T1000 (cell line): ENCODE measurements at regions not wholly inside any gene's neighbourhood (a gene's known extent, or its start where the extent isn't known, plus 50 kb on each side); places are given as distances from the start of the nearest gene placed in this dataset.
"Not testable (repeated sequence)": the region's sequence is repeated elsewhere in the genome, so short reads cannot be mapped to it uniquely, and the experiment has no call there.

Source experiments
- DNase-seq: peaks from one replicate; lab custom pipeline; 2025; ENCODE audit warnings: mixed read lengths; lab: John Stamatoyannopoulos, UW

DNA sequence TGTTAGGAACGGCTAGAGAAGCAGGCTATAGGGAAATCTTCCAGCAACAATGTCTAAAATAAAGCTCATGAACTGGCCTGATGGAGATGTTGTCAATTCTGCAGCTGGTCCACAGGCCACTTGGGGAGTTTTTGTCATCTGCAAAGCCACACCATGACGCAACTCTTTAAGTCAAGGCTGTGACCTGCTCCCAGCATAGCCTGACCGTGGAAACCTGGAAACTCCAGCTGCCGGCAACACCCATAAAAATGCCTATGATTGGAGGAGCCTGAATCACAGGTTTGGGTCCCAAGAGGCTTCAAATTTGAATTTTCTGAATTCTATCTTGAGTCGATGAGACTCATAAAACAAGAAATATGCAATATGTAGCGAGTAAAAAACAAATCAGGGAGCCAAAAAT lies 969.2 kb upstream of the PRKX start:
- no peak for DNase-seq

DNA sequence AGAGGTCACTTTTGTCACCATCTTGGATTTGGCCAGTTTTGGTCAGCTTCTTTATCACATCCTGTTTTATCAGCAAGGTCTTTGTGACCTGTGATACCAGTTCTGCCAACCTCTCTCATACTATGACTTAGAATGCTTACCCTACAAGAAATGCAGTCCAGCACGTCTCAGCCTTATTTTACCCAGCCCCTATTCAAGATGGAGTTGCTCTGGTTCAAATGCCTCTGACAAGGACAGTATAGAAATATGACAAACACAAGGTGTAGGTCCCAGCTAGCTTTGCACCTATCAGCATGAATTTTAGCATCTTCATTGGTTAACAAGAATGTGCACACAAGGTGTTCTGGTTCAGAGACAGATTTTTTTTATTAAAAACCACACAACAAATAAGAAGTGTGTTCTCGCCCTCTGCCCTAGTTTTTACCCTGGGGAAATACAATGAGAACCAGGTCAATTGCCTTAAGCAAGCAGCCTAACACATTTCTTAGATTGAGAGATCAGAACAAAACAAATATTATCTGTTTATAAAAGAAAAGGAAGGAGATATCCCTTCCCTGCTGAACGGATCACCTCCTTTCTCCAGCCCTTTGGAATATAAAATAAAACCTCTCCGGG lies 962.3 kb upstream of the PRKX start:
- DNase-seq: no peak

DNA sequence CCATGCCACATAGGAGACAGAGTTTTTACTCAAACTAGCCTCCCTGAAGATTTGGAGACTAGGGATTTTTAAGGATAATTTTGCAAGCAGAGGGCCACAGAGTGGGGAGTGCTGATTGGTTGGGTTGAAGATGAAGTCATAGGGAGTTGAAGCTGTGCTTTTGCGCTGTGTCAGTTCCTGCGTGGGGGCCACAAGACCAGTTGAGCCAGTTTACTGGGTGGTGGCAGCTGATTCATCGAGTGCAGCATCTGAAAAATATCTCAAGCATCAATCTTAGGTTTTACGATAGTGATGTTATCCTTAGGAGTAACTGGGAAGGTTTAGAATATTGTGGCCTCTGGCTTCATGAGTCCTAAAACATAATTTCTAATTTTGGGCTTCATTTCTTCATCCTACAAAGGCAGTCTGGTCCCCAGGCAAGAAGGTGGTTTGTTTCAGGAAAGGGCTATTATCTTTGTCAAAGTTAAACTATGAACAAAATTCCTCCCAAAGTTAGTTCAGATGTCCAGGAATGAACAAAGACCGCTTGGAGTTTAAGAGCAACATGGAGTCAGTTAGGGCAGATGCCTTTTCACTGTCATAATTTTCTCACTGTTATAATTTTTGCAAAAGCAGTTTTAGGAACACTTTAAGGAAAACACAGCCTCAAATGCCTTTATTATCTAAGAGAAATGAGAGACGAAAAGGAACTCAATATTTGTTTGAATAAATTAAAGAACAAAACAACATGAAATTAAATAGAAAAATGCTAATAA lies 960.8 kb upstream of the PRKX start:
- DNase-seq: no peak

DNA sequence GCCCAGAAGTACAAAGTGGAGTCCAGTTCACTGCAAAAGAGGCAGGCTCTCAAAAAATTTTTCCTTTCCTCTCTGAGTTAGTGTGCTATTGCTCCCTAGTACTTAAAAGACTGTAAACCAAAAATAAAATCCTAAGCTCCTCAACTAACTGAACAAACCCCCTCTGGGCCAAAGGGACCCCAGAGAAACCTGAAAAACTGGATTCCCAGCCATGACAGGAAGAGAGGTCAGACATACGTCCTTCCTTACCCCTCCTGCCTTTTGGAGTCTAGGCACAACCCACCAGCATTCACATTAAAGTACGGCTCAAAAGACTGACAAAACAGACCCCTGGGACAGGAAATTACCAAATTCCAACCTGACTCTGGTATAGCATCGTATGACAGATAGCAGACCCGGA lies 957.9 kb upstream of the PRKX start:
- no peak for DNase-seq

DNA sequence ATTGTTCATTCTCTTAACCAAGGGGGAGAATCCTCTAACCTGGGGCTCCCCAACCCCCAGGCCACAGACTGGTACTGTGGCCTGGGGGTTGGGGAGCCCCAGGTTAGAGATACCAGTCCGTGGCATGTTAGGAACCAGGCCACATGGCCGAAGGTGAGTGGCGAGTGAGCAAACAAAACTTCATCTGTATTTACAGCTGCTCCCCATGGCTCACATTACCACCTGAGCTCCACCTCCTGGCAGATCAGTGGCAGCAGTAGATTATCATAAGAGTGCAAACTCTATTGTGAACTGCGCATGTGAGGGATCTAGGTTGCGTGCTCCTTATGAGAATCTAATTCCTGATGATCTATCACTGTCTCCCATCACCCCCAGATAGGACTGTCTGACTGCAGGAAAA lies 957.2 kb upstream of the PRKX start:
- no peak for DNase-seq

DNA sequence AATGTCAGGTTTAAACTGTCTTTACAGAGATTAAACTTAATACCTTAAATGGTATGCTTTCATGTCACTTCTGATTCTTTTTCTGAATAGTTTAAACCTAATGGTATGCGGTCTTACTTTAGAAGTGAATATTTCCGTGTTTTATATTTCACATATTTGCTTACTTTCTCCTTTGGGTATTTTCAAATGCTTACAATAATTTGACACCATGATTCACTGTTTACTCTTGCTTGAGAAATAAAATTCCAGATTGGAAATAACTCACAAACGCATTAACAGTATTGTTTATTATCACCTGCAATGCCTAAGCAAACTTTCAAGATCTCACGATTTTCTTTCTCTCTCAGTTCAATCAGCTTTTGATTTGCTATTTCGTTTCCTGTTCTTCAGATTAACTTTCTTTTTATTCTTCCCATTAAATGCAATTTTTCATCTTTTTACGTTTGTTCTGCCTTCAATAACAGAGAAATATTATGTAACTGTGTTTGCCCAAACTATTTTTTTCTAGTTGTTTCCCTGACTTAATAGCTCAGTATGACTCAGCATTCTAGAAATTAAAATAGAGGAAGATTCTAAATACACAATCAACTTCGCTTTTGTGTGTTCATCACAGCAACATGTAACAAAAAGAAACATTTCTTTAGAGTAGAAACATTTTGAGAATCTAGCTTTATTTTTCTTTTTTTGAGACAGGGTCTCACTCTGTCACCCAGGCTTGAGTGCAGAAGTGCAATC lies 955.5 kb upstream of the PRKX start:
- DNase-seq: no peak

DNA sequence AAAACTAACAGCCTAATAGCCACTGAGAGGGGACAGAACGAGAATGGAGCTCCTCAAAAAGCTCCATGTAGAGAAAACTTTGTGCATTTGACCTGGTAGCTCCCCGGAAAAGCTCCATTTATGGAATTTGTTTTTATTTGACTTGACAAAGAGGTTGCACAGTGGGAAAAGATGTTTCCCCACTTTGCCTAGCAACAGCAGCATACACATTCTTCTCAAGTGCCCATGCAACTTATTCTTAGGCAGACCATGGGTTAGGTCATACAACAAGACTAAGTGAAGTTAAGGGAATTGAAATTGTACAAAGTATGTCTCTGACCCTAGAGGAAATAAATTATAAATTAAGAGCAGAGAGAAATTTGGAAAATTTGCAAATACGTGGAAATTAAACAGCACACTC lies 949.6 kb upstream of the PRKX start:
- no peak for DNase-seq

DNA sequence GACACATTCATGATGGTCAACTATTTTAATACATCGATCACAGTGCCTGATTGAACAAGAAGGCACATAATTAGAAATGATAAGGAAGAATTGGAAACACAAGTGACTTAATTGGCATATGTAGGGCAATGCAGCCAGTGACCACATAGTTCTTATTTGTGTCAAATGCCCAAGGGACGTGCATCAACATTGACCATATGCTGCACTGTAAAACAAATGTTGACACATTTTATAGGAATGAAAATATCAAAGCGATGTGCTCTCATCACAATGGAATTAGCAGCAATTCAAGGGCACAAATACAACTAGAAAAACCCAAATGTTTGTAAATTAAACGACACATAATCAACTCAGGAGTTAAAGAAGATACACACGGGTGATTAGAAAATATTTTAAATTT lies 948.3 kb upstream of the PRKX start:
- no peak for DNase-seq

DNA sequence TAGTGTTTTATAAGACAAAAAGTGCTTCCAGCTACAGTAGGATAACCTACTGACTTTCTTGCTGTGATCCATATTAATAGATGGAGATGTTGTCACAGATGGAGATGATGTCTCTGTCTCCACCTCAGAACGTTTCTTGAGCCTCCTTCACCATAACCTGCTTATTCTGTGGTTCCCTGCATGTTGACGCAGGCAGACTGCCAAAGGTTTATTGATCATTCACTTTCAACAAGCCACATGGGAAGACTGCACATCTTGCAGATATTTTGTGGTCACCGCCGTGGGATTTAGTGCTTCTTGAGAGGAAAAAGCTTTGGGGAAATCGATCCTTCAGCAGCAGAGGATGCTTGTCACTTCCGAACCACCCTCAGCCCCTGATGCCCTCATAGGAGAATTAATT lies 943.0 kb upstream of the PRKX start:
- DNase-seq: peak; percentile 10

DNA sequence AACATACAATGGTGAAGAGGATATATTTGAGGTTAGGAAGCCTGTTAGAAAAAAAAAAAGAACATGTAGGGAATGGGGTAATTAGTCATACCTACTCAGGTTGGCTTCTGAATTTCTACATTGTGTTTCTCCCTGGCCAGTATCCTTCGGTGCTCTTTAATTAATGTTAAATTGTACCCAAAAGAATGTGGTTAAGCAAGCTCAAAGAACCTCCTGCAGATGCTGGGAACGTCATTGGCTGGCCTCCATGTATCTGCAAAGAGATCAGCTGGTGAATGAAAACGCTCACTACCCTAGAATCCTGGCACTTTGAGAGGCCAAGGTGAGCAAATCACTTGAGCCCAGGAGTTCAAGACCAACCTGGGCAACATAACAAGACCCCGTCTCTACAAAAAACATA lies 942.3 kb upstream of the PRKX start:
- DNase-seq: no peak

DNA sequence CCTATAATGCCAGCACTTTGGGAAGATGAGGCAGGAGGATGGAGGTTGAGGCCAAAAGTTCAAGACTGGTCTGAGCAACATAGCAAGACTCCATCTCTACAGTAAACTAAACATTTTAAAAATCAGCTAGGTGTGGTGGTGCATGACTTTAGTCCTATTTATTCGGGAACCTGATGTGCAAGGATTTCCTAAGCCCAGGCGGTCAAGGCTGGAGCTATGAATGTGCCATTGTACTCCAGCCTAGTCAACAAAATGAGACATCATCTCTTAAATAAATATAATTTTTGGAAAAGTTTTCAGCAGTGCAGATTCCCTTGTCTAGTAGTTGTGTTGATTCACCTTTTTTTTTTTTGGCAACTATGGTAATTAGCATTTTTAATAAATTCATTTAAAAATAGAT lies 928.7 kb upstream of the PRKX start:
- no peak for DNase-seq

DNA sequence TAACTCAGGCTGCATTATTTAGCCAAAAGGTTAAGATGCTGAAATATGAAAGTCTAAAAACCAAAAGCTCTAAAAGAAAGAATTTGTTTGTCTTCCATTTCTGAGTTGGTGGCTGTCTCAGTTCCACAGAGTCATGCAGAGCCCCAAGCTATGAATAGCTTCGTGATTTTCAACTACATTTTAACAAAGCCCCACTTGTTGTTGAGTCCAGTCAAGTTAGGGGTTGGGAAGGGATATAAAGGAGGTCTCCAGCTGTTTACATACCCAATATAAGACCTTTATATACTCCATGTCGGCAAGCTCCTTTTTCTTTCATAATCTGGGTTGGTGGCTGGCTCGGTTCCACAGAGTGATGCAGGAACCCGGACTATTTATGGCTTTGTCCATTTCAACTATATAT lies 924.6 kb upstream of the PRKX start:
- no peak for DNase-seq

DNA sequence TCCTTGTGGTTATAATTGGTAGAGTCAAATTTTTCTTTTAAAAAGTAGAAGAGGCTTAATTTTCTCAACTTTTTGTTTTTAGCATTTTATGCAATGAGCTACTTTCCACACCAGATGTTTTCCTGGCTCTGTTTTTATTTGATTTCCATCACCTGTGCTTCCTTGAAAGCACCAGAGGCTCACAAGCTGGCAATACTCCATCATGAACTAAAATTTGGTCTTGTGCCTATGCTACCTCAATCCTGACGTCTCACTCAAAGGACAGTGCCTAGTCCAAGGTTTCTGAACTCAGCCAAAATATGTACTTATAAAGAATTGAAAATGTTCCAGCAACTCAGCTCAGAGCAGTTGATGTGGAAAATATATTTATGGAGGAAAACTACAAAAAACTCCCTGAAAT lies 914.0 kb upstream of the PRKX start:
- no peak for DNase-seq

DNA sequence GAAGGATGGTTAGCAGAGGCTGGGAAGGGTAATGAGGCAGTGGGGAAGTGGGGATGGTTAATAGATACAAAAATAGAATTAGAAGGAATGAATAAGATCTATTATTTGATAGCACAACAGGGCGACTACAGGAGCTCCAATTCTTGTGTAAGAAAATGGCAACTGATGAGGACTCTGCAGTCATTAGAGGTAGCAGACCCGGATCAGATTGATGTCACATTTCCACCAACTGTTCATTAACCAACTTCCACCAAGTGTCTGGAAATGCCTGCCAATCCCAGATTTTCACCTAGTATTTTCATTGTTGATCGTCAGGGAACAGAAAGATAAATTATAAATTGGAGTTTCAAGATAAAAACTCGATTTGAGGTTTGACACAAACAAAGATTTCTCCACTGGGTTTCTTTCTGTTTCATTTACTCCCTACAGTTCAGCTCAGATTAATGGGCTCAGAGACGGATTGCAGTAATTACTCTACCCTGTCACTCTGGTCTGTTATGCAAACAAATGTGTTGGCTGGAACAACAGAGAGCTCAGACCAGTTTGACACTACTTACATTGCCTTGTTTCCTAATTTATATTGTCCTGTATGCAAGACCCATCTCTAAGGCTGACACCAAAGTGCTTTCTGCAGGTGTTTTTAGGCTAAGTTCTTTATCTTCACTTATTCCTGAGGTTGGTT lies 909.2 kb upstream of the PRKX start:
- no peak for DNase-seq

DNA sequence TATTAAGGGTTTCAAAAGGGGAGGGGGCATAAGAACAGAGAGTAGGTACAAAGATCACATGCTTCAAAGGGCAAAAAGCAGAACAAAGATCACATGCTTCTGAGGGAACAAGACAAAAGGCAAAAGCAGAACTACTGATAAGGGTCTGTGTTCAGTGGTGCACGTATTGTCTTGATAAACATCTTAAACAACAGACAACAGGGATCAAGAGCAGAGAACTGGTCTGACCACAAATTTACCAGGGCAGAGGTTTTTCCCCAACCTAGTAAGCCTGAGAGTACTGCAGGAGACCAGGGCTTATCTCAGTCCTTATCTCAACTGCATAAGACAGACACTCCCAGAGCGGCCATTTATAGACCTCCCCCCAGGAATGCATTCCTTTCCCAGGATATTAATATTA lies 900.2 kb upstream of the PRKX start:
- DNase-seq: not testable (repeated sequence)

DNA sequence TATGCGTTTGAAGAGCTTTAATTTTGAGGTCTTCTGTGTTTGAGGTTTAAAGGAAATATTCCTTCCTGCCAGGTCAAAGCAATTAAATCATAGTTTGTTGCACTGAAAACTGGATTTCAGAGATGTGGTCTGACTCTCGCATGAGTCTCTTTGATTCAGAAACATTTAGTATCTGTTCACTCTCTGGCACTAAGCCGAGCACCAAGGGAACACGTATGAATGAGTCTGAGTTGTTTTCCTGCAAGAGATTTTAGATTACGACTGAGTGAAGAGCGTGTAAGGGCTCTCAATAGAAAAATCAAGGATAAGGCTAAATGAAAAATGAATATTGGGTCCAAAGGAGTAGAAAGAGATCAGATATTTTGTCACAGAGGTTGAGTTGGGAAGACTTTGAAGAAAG lies 875.4 kb upstream of the PRKX start:
- no peak for DNase-seq

DNA sequence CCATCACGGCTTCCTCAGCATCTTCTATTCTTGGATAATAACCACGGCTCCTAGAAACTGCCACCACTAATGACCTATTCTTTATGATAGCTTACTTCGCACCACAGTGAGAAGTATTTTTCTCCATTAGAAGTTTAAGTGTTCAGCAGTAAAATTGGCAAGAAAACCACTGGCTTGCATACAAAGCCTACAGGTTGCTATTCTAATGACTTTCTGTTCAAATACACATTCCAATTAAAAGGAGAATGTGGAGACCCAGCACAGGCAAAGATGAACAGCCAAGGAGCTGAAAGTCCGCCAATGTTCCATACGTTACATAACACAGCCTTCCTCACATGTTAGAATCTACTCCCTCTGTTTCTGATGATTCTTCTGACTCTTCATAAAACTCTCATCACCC lies 875.0 kb upstream of the PRKX start:
- no peak for DNase-seq

DNA sequence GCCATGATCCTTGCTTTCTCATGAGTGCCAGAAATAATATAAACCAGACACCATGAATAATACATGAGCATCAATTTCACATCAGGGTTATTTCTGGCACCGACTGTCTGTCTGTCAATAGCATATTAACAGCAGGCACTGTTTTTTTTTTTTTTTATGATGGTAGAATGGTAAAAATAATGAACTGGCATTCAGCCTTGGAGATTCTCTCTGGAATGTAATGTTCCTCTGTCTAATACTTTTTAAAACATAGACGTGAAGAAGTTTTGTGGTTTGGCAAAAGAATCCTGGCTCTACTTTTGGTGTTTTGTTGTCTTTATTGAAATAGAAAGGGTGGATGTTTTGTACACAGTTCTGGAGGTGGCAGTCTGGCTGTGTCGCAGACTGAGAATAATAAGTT lies 874.6 kb upstream of the PRKX start:
- DNase-seq: no peak

DNA sequence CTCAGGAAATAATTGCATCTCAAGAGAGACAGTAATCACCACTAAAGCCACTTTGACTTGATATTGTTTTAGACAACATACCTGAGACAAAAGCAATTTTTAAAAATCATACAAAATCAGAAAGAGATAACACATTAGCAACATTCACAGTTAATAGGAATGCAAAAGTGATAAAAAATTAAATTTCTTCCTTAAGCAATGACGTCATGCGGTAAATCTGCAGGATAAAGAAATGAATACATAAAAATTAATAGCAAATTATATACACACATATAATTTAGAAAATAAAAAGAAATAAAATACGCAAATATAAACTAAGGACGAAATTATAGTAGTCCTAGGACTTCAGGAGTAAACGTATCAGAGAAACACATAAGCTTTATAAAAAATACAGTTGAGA lies 866.5 kb upstream of the PRKX start:
- DNase-seq: no peak

DNA sequence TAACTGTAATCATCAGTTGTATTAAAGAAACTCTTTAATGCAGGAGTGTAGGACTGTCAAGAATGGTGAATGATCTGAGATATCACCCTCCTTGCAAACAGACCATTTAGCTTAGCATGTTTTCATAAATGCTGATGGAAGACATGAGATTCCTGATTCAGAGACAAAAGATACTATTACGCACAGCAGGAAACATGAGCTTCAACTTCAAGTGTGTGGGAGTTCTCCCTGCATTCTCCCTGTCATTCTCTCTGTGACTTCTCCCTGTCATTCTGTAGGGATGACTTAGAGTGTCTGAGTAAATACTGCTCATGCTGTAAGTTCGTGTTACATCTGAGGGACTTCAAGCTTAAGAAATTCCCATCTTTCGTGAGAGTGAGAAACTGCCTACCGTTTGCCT lies 866.0 kb upstream of the PRKX start:
- DNase-seq: no peak

DNA sequence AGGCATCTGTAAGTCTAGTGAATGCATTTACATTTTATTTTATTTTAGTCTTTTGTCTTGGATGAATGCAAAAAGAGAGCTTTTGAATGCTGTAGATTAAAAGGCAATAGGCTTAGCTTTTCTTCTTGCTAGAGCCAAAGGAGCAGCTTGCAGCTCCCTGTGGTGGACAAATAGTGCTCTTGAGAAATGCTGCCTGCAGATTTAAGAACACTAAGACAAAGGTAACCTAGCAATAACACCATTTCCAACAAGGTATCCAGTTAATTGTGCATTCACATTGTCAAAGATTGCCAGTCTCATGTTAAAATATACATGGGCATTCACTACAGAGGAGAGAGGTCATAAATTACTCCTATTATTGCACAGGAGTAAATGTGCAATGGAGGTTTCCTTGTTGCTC lies 859.2 kb upstream of the PRKX start:
- no peak for DNase-seq

DNA sequence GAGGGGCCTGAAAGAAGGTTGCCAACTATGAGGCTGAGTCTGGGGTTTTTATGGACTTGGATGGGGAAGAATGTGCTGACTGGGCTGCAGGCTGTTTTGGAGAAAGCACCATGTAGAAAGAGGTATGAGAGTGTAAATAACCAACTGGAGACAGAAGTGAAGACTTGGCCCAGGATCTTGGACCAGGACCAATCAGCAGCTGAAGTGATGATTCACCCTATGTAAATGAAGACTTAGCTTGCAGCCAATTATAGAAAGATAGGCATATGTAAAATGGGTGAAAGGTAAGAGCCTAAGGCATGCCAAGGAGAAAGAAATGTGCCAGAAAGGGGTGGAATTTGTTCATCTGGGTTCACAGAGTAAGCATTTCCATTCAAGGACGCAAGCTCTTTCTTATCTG lies 856.7 kb upstream of the PRKX start:
- DNase-seq: no peak

DNA sequence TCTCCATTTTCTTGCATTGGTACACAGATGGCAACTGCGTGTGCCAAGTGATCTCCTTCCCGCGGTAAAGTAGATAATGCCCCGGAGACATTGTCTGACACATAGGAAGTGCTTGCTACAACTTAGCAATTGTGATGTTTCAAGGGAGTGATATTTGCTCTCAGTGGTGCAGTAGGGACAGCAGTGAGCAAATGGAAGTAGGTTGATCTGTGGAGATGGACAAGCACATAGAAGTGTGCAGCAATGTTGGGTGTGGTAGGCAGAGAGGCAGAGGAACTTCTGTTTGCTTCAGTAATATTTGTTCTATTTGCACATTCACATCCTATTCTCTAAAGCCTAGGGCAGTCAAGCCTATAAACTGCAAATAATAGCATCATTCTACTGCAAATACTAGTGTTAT lies 846.7 kb upstream of the PRKX start:
- DNase-seq: no peak
